ENCODE measurements at regions not wholly inside any gene's neighbourhood (a gene's known extent, or its start where the extent isn't known, plus 50 kb on each side); places are given as distances from the start of the nearest gene placed in this dataset.

DNA sequence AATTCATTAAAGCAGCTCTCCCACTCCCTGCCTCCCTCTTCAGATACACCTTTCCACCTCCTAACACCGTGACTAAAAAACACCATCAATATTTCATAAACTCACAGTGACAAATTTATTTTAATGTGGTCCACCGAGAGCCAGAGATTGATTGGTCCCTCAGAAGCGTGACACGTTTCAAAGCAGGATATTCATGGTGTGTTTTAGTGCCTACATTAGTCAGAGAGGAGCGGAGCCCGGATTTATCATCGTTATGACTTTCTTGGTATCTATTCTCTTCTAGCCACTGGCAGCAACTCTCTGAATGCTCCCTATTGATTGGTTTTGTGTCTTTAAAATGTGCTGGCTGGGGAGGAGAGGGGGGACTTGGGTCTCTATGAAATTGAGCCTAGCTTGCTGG is 265.3 kb downstream of the DHX35 start:
- no peak overlapping the region for H2BK120ac ChIP-seq (replicated peaks; ENCODE audit: low read depth, low read length)
- no peaks in the 10 kb centered on the region for H3K4me1 ChIP-seq (replicated peaks in 1 of 4; ENCODE audit: control insufficient read depth in 3 of 4, insufficient read depth in 4 of 4, low read length in 3 of 4)
- 84% methylated on average over 7 of the region's 7 CpGs; no CpG with 5 or more reads in 1 of the 2 experiments for WGBS, 2 experiments (ENCODE audit: extremely low coverage in 1 of 2, insufficient coverage in 1 of 2, insufficient read length in 1 of 2, insufficient replicate concordance in 2 of 2, low coverage in 1 of 2, low lambda C conversion rate in 2 of 2, missing lambda C conversion rate in 1 of 2)
- H2AFZ ChIP-seq (ENCODE audit: low read length): no peak overlapping the region
- H3K9me3 ChIP-seq (ENCODE audit: insufficient read depth in 2 of 2, low read depth in 1 of 2, low read length in 1 of 2): no peaks in the 10 kb centered on the region
- no peak overlapping the region for H3K4me3 ChIP-seq (ENCODE audit: extremely low read depth in 1 of 4, insufficient read depth in 2 of 4, low read depth in 3 of 4, low read length in 4 of 4)
- no peak overlapping the region for H2BK12ac ChIP-seq (ENCODE audit: low read depth, low read length)
- no peak overlapping the region for H4K5ac ChIP-seq (ENCODE audit: insufficient read length, low read depth, low read length)
- H3K79me1 ChIP-seq (ENCODE audit: low read depth, low read length): no peaks in the 10 kb centered on the region
- no peaks in the 10 kb centered on the region for H3K23me2 ChIP-seq (ENCODE audit: low read depth, low read length)
- no peak overlapping the region for H3K18ac ChIP-seq (ENCODE audit: extremely low read depth, low read length)
- no peak overlapping the region for H3K23ac ChIP-seq (ENCODE audit: insufficient read length)
- ChIA-PET CTCF (ENCODE audit: partially characterized antibody) (interaction anchor here (0.6 to 1.4 kb wide), 2 partner anchors 37 to 173 kb away, joined by 3 to 5 read pairs; no protein-coding TSS in a partner anchor), POLR2A (ENCODE audit: partially characterized antibody) (no interaction called here)
- no peak overlapping the region for H3K14ac ChIP-seq (ENCODE audit: insufficient read length)
- no peak overlapping the region for H3K4me2 ChIP-seq (ENCODE audit: insufficient read depth in 1 of 2, low read depth in 2 of 2, low read length in 2 of 2)
- no peak overlapping the region for H3K56ac ChIP-seq (replicated peaks; ENCODE audit: insufficient read length, low read depth, low read length)
- H3K9ac ChIP-seq (replicated peaks in 1 of 4; ENCODE audit: extremely low read depth in 1 of 4, low read depth in 3 of 4, low read length in 3 of 4): no peak overlapping the region
- H2BK20ac ChIP-seq (ENCODE audit: low read length): no peak overlapping the region
- no peaks in the 10 kb centered on the region for H4K20me1 ChIP-seq (replicated peaks in 1 of 2; ENCODE audit: control insufficient read depth in 1 of 2, insufficient read depth in 2 of 2, low read length in 2 of 2)
- no peak overlapping the region for H3K4ac ChIP-seq (replicated peaks; ENCODE audit: insufficient read length, low read depth, low read length)
- H3K27me3 ChIP-seq (replicated peaks in 1 of 4; ENCODE audit: control insufficient read depth in 3 of 4, extremely low read depth in 1 of 4, insufficient read depth in 3 of 4, low read length in 3 of 4): no peaks in the 10 kb centered on the region
- H2BK5ac ChIP-seq (ENCODE audit: low read depth, low read length): no peak overlapping the region
- H4K91ac ChIP-seq (replicated peaks; ENCODE audit: insufficient read length, low read length): no peak overlapping the region
- H2AK5ac ChIP-seq (ENCODE audit: low read depth, low read length): no peak overlapping the region
- H3K36me3 ChIP-seq (ENCODE audit: control insufficient read depth in 2 of 4, insufficient read depth in 4 of 4, low read length in 3 of 4): no peaks in the 10 kb centered on the region
- H2BK15ac ChIP-seq (ENCODE audit: low read length): no peak overlapping the region
- DNase-seq (ENCODE audit: low read depth in 1 of 2, low spot score in 2 of 2) (no peak), FAIRE-seq (no peak)
- H3K79me2 ChIP-seq (ENCODE audit: control insufficient read depth in 1 of 2, insufficient read depth in 2 of 2, low read length in 2 of 2): no peaks in the 10 kb centered on the region
- H3K27ac ChIP-seq (ENCODE audit: low read depth, low read length): no peak overlapping the region
- H4K8ac ChIP-seq (ENCODE audit: extremely low read depth, insufficient read depth, low read length): no peak overlapping the region
- TF ChIP-seq TAF7 (optimal IDR thresholded peaks at IDR 0.05; ENCODE audit: borderline replicate concordance, low read depth, low read length) (no peak), MAFK (IDR thresholded peaks at IDR 0.05; ENCODE audit: low read depth, low read length) (no peak), CHD2 (IDR thresholded peaks at IDR 0.05; ENCODE audit: low read length) (no peak), SAP30 (IDR thresholded peaks at IDR 0.05; ENCODE audit: insufficient read depth, insufficient replicate concordance, low read length) (no peak)
- TF ChIP-seq, protein P1, sequence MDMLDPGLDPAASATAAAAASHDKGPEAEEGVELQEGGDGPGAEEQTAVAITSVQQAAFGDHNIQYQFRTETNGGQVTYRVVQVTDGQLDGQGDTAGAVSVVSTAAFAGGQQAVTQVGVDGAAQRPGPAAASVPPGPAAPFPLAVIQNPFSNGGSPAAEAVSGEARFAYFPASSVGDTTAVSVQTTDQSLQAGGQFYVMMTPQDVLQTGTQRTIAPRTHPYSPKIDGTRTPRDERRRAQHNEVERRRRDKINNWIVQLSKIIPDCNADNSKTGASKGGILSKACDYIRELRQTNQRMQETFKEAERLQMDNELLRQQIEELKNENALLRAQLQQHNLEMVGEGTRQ (IDR thresholded peaks at IDR 0.05; ENCODE audit: low read length): no peak
